Thyroid gland (tissue), 4 donors: ENCODE measurements at regions not wholly inside any gene's neighbourhood (a gene's known extent, or its start where the extent isn't known, plus 50 kb on each side); places are given as distances from the start of the nearest gene placed in this dataset.

Experiments used
- CTCF ChIP-seq, 6 experiments: fragments of 200-600 bp in 3 of 6; fragments of 450-650 bp in 3 of 6; sonication (generic) in 3 of 6; IDR thresholded peaks; one replicate each; pipeline ENCODE4 v1.5.1; 2016 to 2019; ENCODE audit warnings: antibody characterized with exemption in 6 of 6, mild to moderate bottlenecking in 2 of 6, inconsistent platforms in 1 of 6, moderate library complexity in 1 of 6
- POLR2A ChIP-seq, 2 donors: fragments of 450-650 bp; IDR thresholded peaks; one replicate each; pipeline ENCODE4 v1.6.1; 2017; ENCODE audit warnings: antibody characterized with exemption in 2 of 2, mild to moderate bottlenecking in 2 of 2, moderate library complexity in 1 of 2

GRCh38 chr6:112640891-112641290 lies 293.8 kb downstream of the RFPL4B start:
- no peak for TF ChIP-seq CTCF (IDR thresholded peaks at IDR 0.05)
- no peak for TF ChIP-seq POLR2A (IDR thresholded peaks at IDR 0.05)
